ENCODE measurements at regions not wholly inside any gene's neighbourhood (a gene's known extent, or its start where the extent isn't known, plus 50 kb on each side); places are given as distances from the start of the nearest gene placed in this dataset.

GRCh38 chr12:47548401-47548800, 157.4 kb downstream of the RPAP3 start:
- TF ChIP-seq CTCF (IDR thresholded peaks at IDR 0.05; ENCODE audit: insufficient read depth, low read length, poor library complexity, severe bottlenecking) (no peak), EZH2phosphoT487 (conservative IDR thresholded peaks at IDR 0.05; ENCODE audit: low read length) (no peak)
